ENCODE measurements at regions not wholly inside any gene's neighbourhood (a gene's known extent, or its start where the extent isn't known, plus 50 kb on each side); places are given as distances from the start of the nearest gene placed in this dataset.
"Not testable (repeated sequence)": the region's sequence is repeated elsewhere in the genome, so short reads cannot be mapped to it uniquely, and the experiment has no call there.

- DNase-seq: no peak
Observed at GRCh38 chr7:92968502-92968901, 132.1 kb upstream of the CDK6 start.

DNA sequence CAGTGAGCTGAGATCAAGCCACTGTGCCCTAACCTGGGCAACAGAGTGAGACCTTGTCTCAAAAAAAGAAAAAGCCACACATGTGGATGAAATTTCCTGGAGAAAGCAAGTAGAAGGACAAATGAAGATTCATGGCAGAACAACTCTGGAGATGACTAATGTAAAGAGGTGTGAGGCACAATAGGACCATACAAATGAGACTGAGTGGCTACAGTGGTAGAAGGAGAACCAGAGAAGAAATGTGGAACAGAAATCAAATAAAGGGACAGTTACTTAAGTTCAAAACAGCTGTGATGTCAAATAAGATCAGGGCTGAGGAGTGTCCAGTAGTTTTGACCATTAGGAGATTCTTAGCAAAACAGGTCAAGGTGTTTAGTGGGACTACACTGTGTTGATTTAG, 130.9 kb upstream of the CDK6 start:
- no peak for DNase-seq

GRCh38 chr7:92964141-92964540, 127.8 kb upstream of the CDK6 start:
- DNase-seq: no peak

GRCh38 chr7:92963566-92963965, 127.2 kb upstream of the CDK6 start:
- no peak for DNase-seq

DNA sequence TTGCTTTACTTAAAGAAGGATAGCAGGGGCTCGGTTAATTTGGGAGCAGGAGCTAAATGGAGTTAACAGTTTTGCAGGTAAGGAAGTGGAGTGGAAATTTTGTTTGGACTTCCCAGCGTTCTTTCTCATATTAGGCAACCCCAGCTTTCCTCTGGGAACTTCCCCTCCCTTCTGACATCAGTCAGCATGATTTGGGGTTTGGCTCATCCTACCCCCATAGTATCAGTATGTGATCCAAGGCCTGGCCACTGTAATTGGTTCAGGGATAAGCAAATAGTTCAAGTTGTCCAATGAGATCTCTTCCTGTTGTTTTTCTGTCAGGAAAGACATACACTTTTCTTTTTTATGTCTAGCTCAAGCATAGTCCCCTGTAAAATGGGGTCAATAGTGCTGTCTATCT, 125.6 kb upstream of the CDK6 start:
- DNase-seq: no peak

DNA sequence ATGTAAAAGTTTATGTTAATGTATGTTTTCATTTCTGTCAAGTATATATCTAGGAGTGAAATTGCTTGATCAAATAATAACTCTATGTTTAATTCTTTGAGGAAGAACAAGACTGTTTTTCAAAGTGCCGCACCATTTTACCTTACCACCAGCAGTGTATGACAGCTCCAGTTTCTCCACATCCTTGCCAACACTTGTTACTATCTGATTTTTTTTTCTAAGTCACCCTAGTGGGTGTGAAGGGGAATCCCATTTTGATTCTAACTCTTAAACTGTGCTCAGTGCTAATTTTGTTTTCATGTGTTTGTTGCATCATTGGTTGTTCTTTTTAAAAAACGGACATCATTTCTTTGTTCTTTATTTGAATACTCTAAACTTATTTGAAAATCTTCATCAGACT, 120.2 kb upstream of the CDK6 start:
- no peak for DNase-seq

GRCh38 chr7:92955081-92955480, 118.7 kb upstream of the CDK6 start:
- DNase-seq: no peak

- DNase-seq: no peak
Observed at GRCh38 chr7:92953657-92954056, 117.3 kb upstream of the CDK6 start.

DNA sequence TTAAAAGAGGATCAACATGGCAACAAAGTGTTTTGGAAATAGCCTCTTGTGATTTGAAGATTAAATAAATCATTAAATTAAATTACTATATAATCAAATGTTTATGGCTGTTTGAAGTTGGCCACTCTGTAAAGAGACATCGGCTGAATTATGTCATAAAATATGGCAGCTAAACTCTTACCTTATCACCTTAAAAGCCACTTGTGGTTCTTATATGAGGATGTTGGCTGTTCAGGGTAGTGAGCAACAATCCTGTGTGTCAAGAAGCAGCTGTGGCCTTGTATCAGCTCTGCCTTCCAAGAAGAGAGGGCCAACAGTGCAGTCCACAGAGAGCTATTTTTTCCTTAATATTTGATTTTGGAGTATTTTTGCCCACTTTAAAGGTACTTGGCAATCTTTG, 113.4 kb upstream of the CDK6 start:
- no peak for DNase-seq

GRCh38 chr7:92945840-92946239, 109.5 kb upstream of the CDK6 start:
- DNase-seq: no peak

GRCh38 chr7:92944633-92945032, 108.3 kb upstream of the CDK6 start:
- no peak for DNase-seq

- not testable (repeated sequence) for DNase-seq
Observed at GRCh38 chr7:92942706-92943105, 106.3 kb upstream of the CDK6 start.

DNA sequence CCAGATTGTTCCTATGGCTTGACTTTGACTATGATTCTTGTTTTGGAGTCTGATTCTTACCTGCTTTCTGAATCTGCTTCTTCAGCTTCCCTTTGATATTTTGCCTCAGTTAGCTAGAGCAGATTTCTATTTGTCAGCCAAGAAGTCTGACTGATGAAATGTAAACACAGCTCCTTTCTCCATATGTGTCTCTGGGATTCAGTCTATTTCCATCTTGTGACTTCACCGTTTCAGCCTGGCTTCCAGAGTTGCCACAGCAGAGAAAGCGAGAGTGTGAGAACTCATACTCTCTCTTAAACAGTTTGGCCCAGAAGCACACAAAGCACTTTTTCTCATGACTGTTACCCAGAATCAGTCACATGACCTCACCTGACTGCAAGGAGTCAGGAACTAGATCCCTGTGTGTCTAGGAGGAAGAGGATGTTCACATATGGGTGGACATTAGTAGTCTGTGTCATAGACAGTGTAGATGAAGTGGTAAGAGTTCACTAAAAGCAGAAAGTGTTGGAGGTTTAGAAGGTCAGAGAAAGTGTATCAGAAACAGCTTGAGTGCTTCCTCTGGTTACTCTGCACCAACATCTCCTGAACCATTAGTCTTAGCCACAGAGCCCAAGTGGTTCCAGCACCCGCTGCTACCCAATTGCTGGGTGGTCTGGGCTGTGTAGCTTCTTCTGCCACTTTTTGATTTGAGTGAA, 103.4 kb upstream of the CDK6 start:
- DNase-seq: no peak

DNA sequence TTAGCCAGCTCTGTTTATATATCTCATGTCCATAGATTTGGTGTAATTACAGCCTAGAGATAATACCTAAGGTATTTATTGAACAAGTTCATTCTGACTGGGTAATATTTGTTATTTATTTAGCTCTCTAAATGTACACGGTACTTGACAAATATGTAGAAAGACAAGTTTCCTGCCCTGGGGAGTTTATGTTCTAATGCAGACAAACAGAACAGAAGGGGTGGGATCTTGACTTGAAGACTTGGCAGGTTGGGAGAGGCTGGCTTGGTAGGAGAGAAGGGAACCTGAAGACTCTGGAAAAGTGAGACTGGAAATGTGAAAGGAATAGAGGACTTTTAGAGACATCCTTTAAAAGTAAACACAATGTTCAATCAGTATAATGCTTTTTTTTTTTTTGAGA, 97.7 kb upstream of the CDK6 start:
- no peak for DNase-seq

DNA sequence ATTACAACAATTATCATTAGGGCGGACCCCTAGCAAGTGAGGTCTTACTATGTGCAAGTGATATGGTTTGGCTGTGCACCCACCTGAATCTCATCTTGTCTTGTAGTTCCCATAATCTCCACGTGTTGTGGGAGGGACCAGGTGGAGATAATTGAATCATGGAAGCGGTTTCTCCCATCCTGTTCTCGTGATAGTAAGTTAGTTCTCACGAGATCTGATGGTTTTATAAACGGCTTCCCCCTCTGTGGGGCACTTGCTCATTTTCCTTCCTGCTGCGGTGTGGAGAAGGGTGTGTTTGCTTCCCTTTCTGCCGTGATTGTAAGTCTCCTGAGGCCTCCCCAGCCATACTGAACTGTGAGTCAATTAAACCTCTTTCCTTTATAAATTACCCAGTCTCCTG, 96.1 kb upstream of the CDK6 start:
- no peak for DNase-seq

GRCh38 chr7:92930404-92930803, 94.0 kb upstream of the CDK6 start:
- no peak for DNase-seq

DNA sequence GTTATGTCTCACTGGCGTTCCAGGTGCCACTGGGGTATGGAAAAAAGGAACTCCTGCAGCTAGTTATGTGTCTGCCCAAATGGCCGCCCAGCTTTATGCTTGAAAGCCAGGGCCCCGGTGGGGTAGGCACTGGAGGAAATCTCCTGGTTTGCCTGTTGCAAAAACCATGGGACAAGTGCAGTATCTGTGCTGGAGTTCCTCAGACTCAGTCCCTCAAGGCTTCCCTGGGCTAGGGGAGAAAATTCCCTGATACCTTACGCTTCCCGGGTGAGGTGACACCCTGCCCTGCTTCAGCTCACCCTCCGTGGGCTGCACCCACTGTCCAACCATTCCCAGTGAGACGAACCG, 90.3 kb upstream of the CDK6 start:
- no peak for DNase-seq

DNA sequence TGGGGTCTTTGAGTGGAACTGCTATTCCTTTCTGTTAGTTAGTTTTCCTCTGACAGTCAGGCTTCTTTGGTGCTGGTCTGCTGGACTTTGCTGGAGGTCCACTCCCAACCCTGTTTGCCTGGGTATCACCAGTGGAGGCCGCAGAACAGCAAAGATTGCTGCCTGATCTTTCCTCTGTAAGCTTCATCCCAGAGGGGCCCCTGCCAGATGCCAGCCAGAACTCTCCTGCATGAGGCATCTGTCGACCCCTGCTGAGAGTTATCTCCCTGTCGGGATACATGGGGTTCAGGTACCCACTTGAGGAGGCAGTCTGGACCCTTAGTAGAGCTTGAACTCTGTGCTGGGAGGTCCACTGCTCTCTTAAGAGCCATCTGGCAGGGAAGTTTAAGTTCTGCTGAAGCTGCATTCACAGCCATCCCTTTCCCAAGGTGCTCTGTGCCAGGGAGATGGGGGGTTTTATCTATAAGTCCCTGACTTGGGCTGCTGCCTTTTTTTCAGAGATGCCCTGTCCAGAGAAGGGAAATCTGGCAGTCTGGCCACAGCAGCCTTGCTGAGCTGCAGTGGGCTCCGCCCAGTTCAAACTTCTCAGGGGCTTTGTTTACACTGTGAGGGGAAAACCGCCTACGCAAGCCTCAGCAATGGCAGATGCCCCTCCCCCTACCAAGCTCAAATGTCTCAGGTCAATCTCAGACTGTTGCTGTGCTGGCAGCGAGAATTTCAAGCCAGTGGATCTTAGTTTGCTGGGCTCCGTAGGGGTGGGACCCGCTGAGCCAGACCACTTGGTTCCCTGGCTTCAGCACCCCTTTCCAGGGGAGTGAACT, 89.7 kb upstream of the CDK6 start:
- DNase-seq: no peak

DNA sequence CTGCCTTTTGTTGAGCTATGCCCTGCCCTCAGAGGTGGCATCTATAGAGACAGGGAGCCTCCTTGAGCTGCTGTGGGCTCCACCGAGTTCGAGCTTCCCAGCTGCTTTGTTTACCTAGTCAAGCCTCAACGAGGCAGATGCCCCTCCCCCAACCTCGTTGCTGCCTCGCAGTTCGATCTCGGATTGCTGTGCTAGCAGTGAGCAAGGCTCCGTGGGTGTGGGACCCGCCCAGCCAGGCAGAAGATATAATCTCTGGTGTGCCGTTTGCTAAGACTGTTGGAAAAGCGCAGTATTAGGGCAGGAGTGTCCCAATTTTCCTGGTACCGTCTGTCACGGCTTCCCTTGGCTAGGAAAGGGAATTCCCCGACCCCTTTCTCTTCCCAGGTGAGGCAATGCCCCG, 88.4 kb upstream of the CDK6 start:
- DNase-seq: no peak

GRCh38 chr7:92917230-92917629, 80.9 kb upstream of the CDK6 start:
- DNase-seq: no peak

DNA sequence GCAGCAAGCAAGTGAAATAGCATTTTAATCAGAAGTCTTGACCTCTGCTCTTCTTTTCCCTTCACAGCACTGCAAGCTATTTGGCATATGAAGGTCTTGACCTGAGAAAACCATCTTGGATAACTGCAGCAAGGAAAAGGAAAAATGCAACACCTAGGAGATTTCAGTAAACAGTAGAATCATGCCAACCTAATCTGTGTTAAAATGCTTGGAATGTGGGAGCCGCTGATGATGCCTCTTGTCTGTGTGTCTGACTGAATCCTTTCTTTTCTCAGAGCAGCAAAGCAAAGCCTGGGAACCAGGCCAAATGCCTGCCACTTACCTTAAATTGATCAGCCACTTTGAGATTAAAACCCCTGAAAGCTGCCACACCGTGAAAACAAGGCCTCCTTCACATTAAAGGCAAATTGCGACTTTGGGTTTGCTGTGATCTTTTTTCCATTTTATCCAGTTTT, 80.4 kb upstream of the CDK6 start:
- no peak for DNase-seq

- no peak for DNase-seq
Observed at GRCh38 chr7:92915348-92915747, 79.0 kb upstream of the CDK6 start.

DNA sequence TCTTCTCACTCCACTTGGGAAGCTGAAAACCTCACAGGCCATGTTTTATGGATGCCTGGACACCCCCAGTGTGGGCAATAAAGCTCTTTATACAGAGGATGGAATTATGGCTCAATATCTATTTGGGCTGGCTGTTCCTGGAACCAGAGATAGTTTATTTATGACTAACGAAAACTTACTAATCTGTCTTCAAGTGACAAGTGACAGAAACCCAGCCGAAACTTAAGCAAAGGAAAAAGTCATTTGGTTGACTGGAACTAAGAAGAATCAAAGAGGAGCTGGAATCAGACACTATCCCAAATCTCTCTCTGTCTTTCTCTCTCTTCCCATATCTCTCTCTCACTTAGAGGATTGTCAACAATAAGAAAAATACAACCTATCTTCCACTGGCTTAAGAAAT, 78.3 kb upstream of the CDK6 start:
- DNase-seq: no peak

- DNase-seq: no peak
Observed at GRCh38 chr7:92913849-92914248, 77.5 kb upstream of the CDK6 start.

DNA sequence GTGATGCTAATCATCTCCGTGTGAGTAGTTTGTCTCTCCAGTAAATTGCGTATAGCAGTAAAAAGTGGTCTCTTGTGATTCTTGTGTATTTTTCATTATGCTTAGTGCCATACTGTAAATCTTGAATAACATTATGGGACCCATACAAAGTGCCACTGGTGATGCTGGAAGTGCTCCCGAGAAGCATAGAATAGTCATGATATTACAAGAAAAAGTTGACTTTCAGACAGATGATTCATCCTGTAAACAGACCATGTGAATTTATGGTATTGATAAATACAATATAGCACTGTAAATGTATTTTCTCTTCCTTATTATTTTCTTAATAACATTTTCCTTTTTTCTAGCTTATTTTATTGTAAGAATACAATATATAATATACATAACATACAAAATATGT, 74.6 kb upstream of the CDK6 start:
- DNase-seq: no peak
